K562 (cell line): ENCODE measurements at regions not wholly inside any gene's neighbourhood (a gene's known extent, or its start where the extent isn't known, plus 50 kb on each side); places are given as distances from the start of the nearest gene placed in this dataset.

Experiments
- BHLHE40 ChIP-seq: IDR thresholded peaks from 2 replicates; pipeline ENCODE4 v1.6.1; 2011; ENCODE audit warnings: low read length, improper control_type of control experiment
- FOS ChIP-seq: IDR thresholded peaks from 3 replicates; pipeline ENCODE4 v1.6.1; 2011; ENCODE audit not compliant: insufficient read length; ENCODE audit errors: extremely low read depth
- IRF1 ChIP-seq: sonication (generic); formaldehyde crosslinking; IDR thresholded peaks from 2 replicates; pipeline ENCODE4 v1.8.0; 2022; ENCODE audit warnings: missing genetic modification reagents, mild to moderate bottlenecking, borderline replicate concordance
- MAFG ChIP-seq: fragments of 450-650 bp; conservative IDR thresholded peaks from 2 replicates; pipeline ENCODE4 v1.6.1; 2016; ENCODE audit warnings: missing genetic modification characterization, missing compliant biosample characterization
- NR3C1 ChIP-seq: sonication (generic); formaldehyde crosslinking; IDR thresholded peaks from 2 replicates; pipeline ENCODE4 v1.8.1; 2022; ENCODE audit warnings: missing genetic modification reagents
- YY1 ChIP-seq, 3 experiments: IDR thresholded peaks; 2 replicates each; pipeline ENCODE4 v1.6.1; 2011; ENCODE audit warnings: low read length in 2 of 3, mild to moderate bottlenecking in 2 of 3, moderate library complexity in 2 of 3, borderline replicate concordance in 1 of 3, control low read depth in 1 of 3, low read depth in 1 of 3; ENCODE audit not compliant: insufficient read depth in 3 of 3, insufficient replicate concordance in 2 of 3, control insufficient read depth in 1 of 3, insufficient read length in 1 of 3; ENCODE audit errors: extremely low read depth in 1 of 3
- ZFX ChIP-seq: sonication (generic); formaldehyde crosslinking; IDR thresholded peaks from 2 replicates; pipeline ENCODE4 v1.8.0; 2022; ENCODE audit warnings: mild to moderate bottlenecking, missing genetic modification reagents, moderate library complexity
- ZNF232 ChIP-seq: sonication (generic); formaldehyde crosslinking; IDR thresholded peaks from 2 replicates; pipeline ENCODE4 v1.8.0; 2022; ENCODE audit warnings: mild to moderate bottlenecking, missing genetic modification reagents
- ZZZ3 ChIP-seq: fragments of 450-650 bp; IDR thresholded peaks from 2 replicates; pipeline ENCODE4 v1.6.1; 2016; ENCODE audit warnings: antibody characterized with exemption, mild to moderate bottlenecking, moderate library complexity

- TF ChIP-seq NR3C1 (no peak), ZNF232 (CRISPR knock-in tag) (no peak), ZZZ3 (no peak), BHLHE40 (no peak), MAFG (tag) (no peak), FOS (no peak), YY1 (IDR thresholded peaks at IDR 0.05; ENCODE audit: borderline replicate concordance in 1 of 3, control insufficient read depth in 1 of 3, extremely low read depth in 1 of 3, insufficient read depth in 3 of 3, insufficient read length in 1 of 3, insufficient replicate concordance in 2 of 3, low read depth in 1 of 3, low read length in 2 of 3) (no peak), ZFX (CRISPR knock-in tag) (no peak), IRF1 (no peak)
Measured at GRCh38 chr7:49563693-49564378, 209.6 kb upstream of the VWC2 start.
